MV-4-11 (cell line): ENCODE measurements at regions not wholly inside any gene's neighbourhood (a gene's known extent, or its start where the extent isn't known, plus 50 kb on each side); places are given as distances from the start of the nearest gene placed in this dataset.

Experiments
- DNase-seq: peaks from one replicate; lab custom pipeline; 2025; lab: John Stamatoyannopoulos, UW

- DNase-seq = no peak
These were observed 1478.8 kb downstream of the BRD1 start for GRCh38 chr22:48348855-48349254.

- DNase-seq = no peak
These were observed 1480.4 kb downstream of the BRD1 start for GRCh38 chr22:48347311-48347710.

- no peak for DNase-seq
These were observed 1480.8 kb downstream of the BRD1 start for GRCh38 chr22:48346911-48347310.

DNA sequence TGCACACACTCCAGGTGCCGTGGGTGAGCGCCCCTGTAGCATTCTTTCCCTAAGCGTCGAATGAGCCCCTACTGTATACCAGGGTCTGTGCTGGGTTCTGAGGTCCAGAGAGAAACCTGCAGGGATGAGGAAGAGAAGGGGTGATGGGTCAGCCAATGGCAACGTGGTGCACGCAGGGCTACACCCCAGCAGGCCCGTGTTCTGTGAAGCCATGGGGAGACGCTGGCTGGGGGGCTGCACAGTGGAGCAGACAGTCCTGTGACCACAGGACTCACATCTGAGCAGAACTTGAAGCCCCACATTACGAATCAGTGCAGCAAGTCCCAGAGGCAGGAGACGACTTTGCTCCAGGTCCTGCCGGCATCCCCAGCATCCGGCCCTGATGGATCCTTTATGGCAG lies 1481.4 kb downstream of the BRD1 start:
- DNase-seq = no peak

- DNase-seq = no peak
These were observed 1482.0 kb downstream of the BRD1 start for GRCh38 chr22:48345631-48346030.

GRCh38 chr22:48343461-48343860 lies 1484.2 kb downstream of the BRD1 start:
- no peak for DNase-seq

DNA sequence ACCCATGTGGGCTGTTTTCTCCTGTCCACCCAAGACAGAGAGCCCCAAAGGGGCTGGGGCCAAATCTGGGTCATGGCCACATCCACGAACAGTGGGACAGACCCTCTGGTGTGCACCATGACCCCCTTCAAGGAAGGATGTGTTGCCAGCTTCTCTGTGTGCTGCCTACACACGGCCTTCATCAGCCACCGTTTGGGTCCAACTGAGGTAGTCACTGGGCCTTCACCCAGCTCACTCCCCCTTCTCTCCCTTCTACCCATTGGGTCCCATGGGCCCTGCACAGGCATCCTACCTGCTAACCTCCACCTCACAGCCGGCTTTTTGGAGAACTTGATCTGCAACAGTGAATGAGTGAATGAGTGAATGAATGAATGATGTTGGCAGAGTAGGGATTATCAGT lies 1484.9 kb downstream of the BRD1 start:
- DNase-seq = no peak

DNA sequence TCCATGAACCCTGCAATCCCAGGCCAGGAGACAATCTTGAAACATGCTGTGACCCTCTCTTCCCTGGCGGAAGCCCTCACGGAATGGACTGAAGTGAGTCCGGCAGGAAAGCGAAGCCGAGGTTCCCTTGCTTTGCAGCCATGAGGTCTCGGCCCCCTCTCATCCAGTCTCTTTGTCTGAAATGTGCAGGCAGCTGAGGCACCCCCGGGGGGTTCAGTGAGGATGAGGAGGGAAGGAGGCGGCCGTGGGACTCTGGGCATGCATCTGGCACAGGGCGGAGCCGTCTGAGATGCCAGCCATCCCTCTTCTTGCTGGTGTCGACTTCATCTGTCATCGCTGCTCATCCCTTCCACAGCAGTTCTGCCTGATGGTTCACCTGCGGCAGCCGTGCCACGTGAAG lies 1485.7 kb downstream of the BRD1 start:
- no peak for DNase-seq

- DNase-seq = no peak
These were observed 1486.7 kb downstream of the BRD1 start for GRCh38 chr22:48340727-48341709.

- no peak for DNase-seq
These were observed 1487.5 kb downstream of the BRD1 start for GRCh38 chr22:48340191-48340590.

DNA sequence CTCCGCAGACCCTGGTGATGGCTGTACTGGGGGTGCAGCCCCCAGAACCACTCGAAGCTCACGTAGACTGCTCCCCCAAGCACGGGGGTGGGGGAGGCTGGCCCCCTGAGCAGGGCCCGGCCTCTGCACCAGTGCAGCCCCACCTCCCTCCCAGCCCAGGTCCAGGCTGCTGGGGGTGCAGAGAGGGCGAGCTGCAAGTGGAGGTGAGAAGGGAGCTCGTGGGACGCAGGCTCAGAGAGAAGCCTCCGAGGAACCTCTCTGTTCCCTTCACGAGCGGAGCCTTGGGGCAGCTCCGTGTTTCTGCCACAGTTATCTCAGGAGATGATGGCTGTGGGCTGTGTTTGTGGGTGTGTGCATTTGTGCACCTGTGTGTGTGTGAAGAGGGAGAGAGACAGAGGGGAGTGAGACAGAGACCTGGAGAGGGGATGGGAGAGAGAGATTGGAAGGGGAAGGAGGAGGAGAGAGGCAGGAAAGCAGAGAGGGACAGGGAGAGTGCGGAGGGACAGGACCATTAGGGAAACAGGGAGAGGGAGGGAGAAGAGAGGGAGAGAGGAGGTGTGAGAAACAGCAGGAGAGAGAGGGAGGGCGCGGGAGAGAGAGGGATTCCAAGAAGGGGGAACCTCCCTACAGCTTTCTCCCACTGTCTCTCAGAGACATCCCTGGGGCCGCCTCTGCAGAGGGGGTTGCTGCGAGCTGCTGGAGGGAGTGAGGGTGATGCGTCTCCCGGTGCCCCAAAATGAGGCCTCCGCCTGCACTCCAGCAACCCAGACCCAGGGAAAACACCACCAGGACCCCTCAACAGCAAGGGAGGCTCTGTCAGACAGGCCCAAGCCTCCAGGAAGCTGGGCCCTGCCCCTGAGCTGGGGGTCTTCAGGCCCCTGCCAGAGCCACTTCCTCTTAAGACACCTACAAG lies 1488.6 kb downstream of the BRD1 start:
- DNase-seq = no peak

DNA sequence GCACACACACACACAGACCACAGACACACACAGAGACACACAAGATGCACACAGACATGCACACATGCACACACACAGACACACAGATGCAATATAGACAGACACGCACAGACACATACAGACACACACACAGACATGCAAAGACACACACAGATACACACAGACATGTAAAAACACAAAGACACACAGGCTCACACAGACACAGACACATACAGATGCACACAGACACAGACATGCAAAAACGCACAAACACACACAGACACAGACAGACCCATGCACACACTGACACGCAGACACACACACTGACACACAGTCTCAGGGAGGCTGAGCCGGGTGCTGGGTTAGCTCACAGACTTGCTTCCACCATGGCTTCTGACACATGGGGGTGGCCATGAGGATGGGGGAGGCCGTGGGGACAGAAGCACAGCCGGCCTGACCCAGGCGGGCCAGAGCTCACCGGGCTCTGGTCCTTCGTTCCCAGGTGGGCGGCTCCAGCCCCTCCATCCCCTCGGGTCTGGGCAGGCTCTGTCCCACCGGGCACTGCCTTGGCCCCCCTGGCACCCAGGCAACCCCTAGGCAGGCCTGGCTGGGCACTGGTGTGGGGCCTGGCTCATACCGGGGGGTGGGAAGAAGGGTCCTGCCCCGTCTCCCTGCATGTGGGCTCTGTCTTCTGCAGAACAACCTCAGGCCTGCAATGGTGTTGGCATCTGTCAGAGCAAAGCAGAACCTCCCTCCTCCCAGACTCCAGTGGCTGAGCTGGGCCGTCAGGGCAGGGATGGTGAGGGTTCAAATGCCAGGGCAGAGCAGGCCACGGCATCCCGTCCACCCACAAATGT lies 1489.5 kb downstream of the BRD1 start:
- DNase-seq = no peak

DNA sequence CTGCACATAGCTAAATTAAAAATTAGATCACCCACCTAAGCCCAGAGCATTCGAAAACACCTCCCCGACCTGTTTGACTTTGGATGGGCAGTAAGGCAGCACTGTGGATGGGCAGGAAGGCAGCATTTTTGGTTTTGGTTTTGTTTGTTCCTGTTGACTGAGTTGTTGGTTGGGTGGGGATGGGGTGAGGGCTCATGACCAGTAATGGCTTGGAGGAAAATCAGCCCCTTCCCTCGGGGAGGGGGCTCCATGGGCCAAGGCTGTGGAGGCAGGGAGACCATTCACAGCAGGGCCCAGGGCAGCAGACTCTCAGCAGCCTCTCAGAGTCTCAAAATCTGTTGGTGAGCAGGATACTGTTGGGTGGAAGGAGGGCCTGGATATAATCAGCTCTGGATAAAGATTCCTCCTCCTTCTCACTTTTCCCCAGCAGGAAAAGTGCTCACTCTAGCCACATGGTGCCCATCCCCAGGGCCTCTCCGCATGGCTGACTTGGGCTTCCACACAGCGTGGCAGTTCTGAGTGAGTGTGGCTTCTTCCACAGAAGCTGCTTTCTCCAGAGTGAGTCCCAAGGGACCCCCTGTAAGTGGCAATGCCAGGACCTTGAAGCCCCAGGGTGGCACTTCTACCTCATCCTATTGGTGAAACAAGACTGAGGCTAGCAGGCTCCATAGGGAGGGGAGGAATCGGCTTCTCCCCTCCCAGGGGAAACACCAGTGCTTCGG lies 1491.2 kb downstream of the BRD1 start:
- no peak for DNase-seq

- DNase-seq = no peak
These were observed 1492.1 kb downstream of the BRD1 start for GRCh38 chr22:48335442-48336139.

DNA sequence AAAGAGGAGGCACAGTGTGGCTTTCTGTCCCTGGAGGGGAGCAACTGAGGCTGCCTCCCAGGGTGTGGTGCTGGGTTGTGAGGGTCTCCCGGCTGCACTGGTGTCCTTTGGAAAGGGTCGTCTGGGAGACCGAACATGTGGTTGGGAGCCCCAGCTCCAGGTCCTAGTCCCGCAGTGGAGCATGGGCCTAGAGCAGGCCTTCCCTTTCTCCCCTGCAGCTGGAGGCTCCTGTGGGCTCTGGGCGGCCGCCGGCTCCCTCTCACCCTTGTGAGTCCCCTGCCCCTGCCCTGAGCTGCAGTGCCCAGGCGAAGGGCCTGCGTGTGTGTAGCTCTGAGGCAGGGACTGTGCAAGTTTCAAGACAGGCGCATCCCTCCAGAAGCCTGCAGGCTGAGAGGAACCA lies 1492.7 kb downstream of the BRD1 start:
- no peak for DNase-seq

DNA sequence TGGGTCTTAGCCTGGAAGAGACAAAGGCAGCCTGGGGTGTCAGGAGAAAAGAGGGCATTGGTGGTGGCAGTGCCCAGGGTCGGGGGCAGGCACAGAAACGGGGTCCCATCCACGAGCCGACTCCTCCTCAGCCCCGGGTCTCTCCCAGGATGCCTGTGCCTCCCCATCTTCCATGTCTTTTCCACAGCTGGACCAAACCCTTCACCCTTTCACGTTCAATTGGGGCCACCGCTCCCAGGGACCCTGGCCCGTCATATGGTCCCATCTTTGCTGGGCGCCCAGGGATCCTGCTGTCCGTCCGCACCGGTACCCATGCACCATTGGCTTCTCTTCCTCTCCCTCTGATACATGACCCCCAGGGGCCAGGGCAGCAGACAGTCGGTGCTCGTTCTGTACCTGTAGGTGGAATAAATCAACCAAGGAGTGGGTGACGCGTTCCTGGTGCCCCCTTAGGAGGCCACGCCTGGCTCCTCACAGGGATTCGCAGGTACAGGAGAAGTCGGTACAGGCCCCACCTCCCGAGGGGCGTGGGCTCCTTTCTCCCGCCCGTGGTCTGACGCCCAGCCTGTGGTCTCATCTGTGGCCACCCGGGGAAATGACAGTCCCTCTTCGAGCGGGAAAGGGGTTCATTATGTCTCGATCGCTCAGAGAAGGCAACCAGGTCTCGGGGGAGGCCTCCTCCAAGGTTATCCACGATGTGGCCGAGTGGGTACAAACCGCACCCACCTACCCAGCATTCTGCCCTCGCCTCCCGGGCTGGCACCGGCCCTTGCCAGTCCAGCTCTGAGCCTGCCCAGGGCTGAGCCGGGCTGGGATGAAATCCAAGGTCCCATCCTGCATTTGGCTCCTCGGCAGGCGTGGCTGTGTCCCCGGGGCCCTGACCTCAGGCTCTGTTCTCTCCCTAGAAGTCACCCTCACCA lies 1493.6 kb downstream of the BRD1 start:
- DNase-seq = no peak

GRCh38 chr22:48333323-48333763 lies 1494.3 kb downstream of the BRD1 start:
- no peak for DNase-seq

GRCh38 chr22:48332438-48333322 lies 1495.0 kb downstream of the BRD1 start:
- DNase-seq = no peak
